SK-N-SH (cell line): ENCODE measurements at regions not wholly inside any gene's neighbourhood (a gene's known extent, or its start where the extent isn't known, plus 50 kb on each side); places are given as distances from the start of the nearest gene placed in this dataset.

Experiments
- CTCF ChIA-PET: fragments of 300-600, 350-600 bp; formaldehyde crosslinking; extraction: SDS; loops from one replicate; lab custom pipeline; 2021; lab: Yijun Ruan, JAX
- POLR2A ChIA-PET: fragments of 350-600 bp; sonication (Branson Sonifier 250); formaldehyde crosslinking; extraction: SDS; loops from one replicate; lab custom pipeline; 2020; ENCODE audit warnings: antibody characterized with exemption, inconsistent platforms; lab: Yijun Ruan, JAX
- DNase-seq: peaks from one replicate; pipeline ENCODE4 v3.0.0; 2012
- H2AFZ ChIP-seq: fragments of 200-600 bp; sonication (generic); 2 replicates; pipeline ENCODE4 v1.8.1; 2016; ENCODE audit warnings: antibody characterized with exemption, mild to moderate bottlenecking, low read depth
- H3F3A ChIP-seq: fragments of 200-600 bp; sonication (generic); replicated peaks from 2 replicates; pipeline ENCODE3; 2016; ENCODE audit warnings: antibody characterized with exemption, mild to moderate bottlenecking; ENCODE audit not compliant: insufficient read depth
- H3K27ac ChIP-seq, 2 experiments: fragments of 200-500 bp in 1 of 2; fragments of 200-600 bp in 1 of 2; sonication (Bioruptor generic) in 1 of 2; sonication (generic), shearing (Covaris generic) in 1 of 2; 2 replicates each; pipeline versions ENCODE4 v1.5.1 to v1.6.1; 2014 to 2016; ENCODE audit warnings: low read depth in 2 of 2, inconsistent platforms in 1 of 2, low read length in 1 of 2, mild to moderate bottlenecking in 1 of 2, mixed read lengths in 1 of 2
- H3K27me3 ChIP-seq: fragments of 200-600 bp; sonication (generic), shearing (Covaris generic); 2 replicates; pipeline ENCODE4 v1.6.1; 2016; ENCODE audit warnings: mixed run types; ENCODE audit not compliant: insufficient read depth
- H3K36me3 ChIP-seq, 2 experiments: fragments of 200-500 bp in 1 of 2; fragments of 200-600 bp in 1 of 2; sonication (Bioruptor generic) in 1 of 2; sonication (generic) in 1 of 2; replicated peaks in 1 of 2; 2 replicates each; pipeline versions ENCODE3 to v1.5.1; 2014 to 2016; ENCODE audit warnings: low read length in 1 of 2, mild to moderate bottlenecking in 1 of 2; ENCODE audit not compliant: insufficient read depth in 2 of 2, control insufficient read depth in 1 of 2
- H3K4me1 ChIP-seq, 2 experiments: fragments of 200-500 bp in 1 of 2; fragments of 200-600 bp in 1 of 2; sonication (Bioruptor generic) in 1 of 2; sonication (generic), shearing (Covaris generic) in 1 of 2; 2 replicates each; pipeline versions ENCODE4 v1.5.1 to v1.6.1; 2014 to 2016; ENCODE audit warnings: low read depth in 1 of 2, low read length in 1 of 2, mixed run types in 1 of 2; ENCODE audit not compliant: insufficient read depth in 2 of 2, control insufficient read depth in 1 of 2
- H3K4me2 ChIP-seq: fragments of 200-600 bp; sonication (generic), shearing (Covaris generic); 2 replicates; pipeline ENCODE4 v1.6.1; 2017; ENCODE audit warnings: mixed run types
- H3K4me3 ChIP-seq, 2 experiments: fragments of 200-500 bp in 1 of 2; fragments of 200-600 bp in 1 of 2; sonication (Bioruptor generic) in 1 of 2; sonication (generic), shearing (Covaris generic) in 1 of 2; 2 replicates each; pipeline versions ENCODE4 v1.5.1 to v1.8.1; 2014 to 2016; ENCODE audit warnings: low read depth in 2 of 2, inconsistent platforms in 1 of 2, low read length in 1 of 2, mild to moderate bottlenecking in 1 of 2, mixed read lengths in 1 of 2, moderate library complexity in 1 of 2
- H3K79me2 ChIP-seq: fragments of 200-600 bp; sonication (generic); 2 replicates; pipeline ENCODE4 v1.8.1; 2017; ENCODE audit warnings: mild to moderate bottlenecking; ENCODE audit not compliant: insufficient read depth
- H3K9ac ChIP-seq: fragments of 200-600 bp; sonication (generic); 2 replicates; pipeline ENCODE4 v1.6.1; 2017; ENCODE audit warnings: mixed run types
- H3K9me2 ChIP-seq: fragments of 200-600 bp; sonication (generic); 2 replicates; pipeline ENCODE4 v1.6.1; 2017; ENCODE audit warnings: mixed run types
- H3K9me3 ChIP-seq: fragments of 200-600 bp; sonication (generic); 2 replicates; pipeline ENCODE4 v1.6.1; 2017; ENCODE audit warnings: mixed run types, mild to moderate bottlenecking, moderate library complexity
- H4K20me1 ChIP-seq: fragments of 200-600 bp; sonication (generic); 2 replicates; pipeline ENCODE4 v1.6.1; 2017; ENCODE audit warnings: mild to moderate bottlenecking, mixed run types; ENCODE audit not compliant: insufficient read depth
- CHD2 ChIP-seq: fragments of 150-350 bp; IDR thresholded peaks from 2 replicates; pipeline ENCODE4 v1.6.1; 2018; ENCODE audit warnings: low read length; ENCODE audit not compliant: partially characterized antibody
- ELF1 ChIP-seq: IDR thresholded peaks from 2 replicates; pipeline ENCODE4 v1.4.0; 2012
- FOSL2 ChIP-seq: IDR thresholded peaks from 2 replicates; pipeline ENCODE4 v1.4.0; 2012; ENCODE audit warnings: low read depth, mild to moderate bottlenecking, moderate library complexity, borderline replicate concordance
- FOXJ3 ChIP-seq: sonication (generic); formaldehyde crosslinking; IDR thresholded peaks from 2 replicates; pipeline ENCODE4 v1.5.1; 2020; ENCODE audit warnings: mild to moderate bottlenecking, missing genetic modification reagents
- GABPA ChIP-seq: IDR thresholded peaks from 2 replicates; pipeline ENCODE4 v1.4.0; 2012; ENCODE audit warnings: low read depth, mild to moderate bottlenecking
- JUND ChIP-seq: IDR thresholded peaks from 2 replicates; pipeline ENCODE4 v1.4.0; 2012
- NRF1 ChIP-seq: IDR thresholded peaks from 2 replicates; pipeline ENCODE4 v1.6.1; 2012; ENCODE audit warnings: low read depth, mild to moderate bottlenecking, low read length
- POLR2AphosphoS5 ChIP-seq: IDR thresholded peaks from 2 replicates; pipeline ENCODE4 v1.6.1; 2012; ENCODE audit warnings: low read depth, low read length
- RAD21 ChIP-seq: IDR thresholded peaks from 2 replicates; pipeline ENCODE4 v1.6.1; 2012; ENCODE audit warnings: mild to moderate bottlenecking, low read length
- TAF1 ChIP-seq: IDR thresholded peaks from 2 replicates; pipeline ENCODE4 v1.6.1; 2012; ENCODE audit warnings: low read depth, mild to moderate bottlenecking, low read length, moderate library complexity, borderline replicate concordance
- TCF12 ChIP-seq: IDR thresholded peaks from 2 replicates; pipeline ENCODE4 v1.4.0; 2012
- WGBS: methylation state at CpG from one replicate; pipeline ENCODE4 v1.1.6; 2017; ENCODE audit warnings: low lambda C conversion rate; 5-methylcytosine and 5-hydroxymethylcytosine counted together
- TF ChIP-seq, protein P1 (sequence below): IDR thresholded peaks from 2 replicates; pipeline ENCODE4 v1.4.0; 2012; ENCODE audit warnings: low read depth
- TF ChIP-seq, protein P2 (sequence below): fragments of 200-600 bp; sonication (generic); IDR thresholded peaks from 2 replicates; pipeline ENCODE4 v1.6.1; 2017; ENCODE audit warnings: antibody characterized with exemption, mild to moderate bottlenecking, moderate library complexity
- TF ChIP-seq, protein P3 (sequence below): IDR thresholded peaks from 2 replicates; pipeline ENCODE4; 2012
- TF ChIP-seq, protein P4 (sequence below): fragments of 150-350 bp; IDR thresholded peaks from 2 replicates; pipeline ENCODE4 v1.6.1; 2017; ENCODE audit warnings: antibody characterized with exemption, low read length, low read depth, borderline replicate concordance

GRCh38 chr5:166062719-166063118 is 2228.7 kb upstream of the WWC1 start:
- Histone ChIP-seq H3K27me3 (no peaks in the 10 kb centered on the region), H3K9ac (no peak overlapping the region), H3K36me3 (no peaks in the 10 kb centered on the region), H3K4me2 (no peak overlapping the region), H3F3A (no peaks in the 10 kb centered on the region), H3K27ac (no peak overlapping the region), H3K4me1 (no peaks in the 10 kb centered on the region), H3K79me2 (no peaks in the 10 kb centered on the region), H2AFZ (no peak overlapping the region), H4K20me1 (no peaks in the 10 kb centered on the region), H3K9me2 (no peaks in the 10 kb centered on the region), H3K9me3 (no peaks in the 10 kb centered on the region), H3K4me3 (no peak overlapping the region)
- no peak for DNase-seq
- CTCF ChIA-PET, result no interaction called here
- POLR2A ChIA-PET, result no interaction called here
- no peak for TF ChIP-seq FOXJ3 (CRISPR knock-in tag)
- TF ChIP-seq, protein P1, sequence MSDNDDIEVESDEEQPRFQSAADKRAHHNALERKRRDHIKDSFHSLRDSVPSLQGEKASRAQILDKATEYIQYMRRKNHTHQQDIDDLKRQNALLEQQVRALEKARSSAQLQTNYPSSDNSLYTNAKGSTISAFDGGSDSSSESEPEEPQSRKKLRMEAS, result no peak
- no peak for TF ChIP-seq NRF1
- TF ChIP-seq GABPA, result no peak
- no peak for TF ChIP-seq TAF1
- no peak for TF ChIP-seq TCF12
- TF ChIP-seq, protein P2, sequence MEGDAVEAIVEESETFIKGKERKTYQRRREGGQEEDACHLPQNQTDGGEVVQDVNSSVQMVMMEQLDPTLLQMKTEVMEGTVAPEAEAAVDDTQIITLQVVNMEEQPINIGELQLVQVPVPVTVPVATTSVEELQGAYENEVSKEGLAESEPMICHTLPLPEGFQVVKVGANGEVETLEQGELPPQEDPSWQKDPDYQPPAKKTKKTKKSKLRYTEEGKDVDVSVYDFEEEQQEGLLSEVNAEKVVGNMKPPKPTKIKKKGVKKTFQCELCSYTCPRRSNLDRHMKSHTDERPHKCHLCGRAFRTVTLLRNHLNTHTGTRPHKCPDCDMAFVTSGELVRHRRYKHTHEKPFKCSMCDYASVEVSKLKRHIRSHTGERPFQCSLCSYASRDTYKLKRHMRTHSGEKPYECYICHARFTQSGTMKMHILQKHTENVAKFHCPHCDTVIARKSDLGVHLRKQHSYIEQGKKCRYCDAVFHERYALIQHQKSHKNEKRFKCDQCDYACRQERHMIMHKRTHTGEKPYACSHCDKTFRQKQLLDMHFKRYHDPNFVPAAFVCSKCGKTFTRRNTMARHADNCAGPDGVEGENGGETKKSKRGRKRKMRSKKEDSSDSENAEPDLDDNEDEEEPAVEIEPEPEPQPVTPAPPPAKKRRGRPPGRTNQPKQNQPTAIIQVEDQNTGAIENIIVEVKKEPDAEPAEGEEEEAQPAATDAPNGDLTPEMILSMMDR, result no peak
- TF ChIP-seq ELF1, result no peak
- TF ChIP-seq, protein P3, sequence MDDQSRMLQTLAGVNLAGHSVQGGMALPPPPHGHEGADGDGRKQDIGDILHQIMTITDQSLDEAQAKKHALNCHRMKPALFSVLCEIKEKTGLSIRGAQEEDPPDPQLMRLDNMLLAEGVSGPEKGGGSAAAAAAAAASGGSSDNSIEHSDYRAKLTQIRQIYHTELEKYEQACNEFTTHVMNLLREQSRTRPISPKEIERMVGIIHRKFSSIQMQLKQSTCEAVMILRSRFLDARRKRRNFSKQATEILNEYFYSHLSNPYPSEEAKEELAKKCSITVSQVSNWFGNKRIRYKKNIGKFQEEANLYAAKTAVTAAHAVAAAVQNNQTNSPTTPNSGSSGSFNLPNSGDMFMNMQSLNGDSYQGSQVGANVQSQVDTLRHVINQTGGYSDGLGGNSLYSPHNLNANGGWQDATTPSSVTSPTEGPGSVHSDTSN, result no peak

DNA sequence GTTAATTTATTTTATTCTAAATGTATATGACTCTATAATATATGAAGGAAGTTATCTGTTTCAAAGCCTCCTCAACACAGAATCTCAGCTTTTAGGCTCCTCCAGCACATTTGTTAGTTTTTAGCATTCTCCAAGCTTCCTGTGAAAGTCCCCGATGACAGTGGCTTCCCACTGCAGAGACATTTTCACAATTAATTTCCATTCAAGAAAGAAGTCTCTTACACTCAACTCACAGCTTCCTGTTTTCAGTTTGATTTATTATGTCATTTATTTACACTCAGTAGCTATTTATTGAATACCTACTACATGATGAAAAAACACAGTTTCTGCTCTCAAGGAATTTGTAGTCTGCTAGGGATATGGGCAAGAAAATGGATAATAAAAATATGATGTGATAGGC is 2228.2 kb upstream of the WWC1 start:
- no peaks in the 10 kb centered on the region for H3K79me2 ChIP-seq
- H3K4me3 ChIP-seq, result no peak overlapping the region
- H3K27me3 ChIP-seq, result no peaks in the 10 kb centered on the region
- CTCF ChIA-PET, result no interaction called here
- H2AFZ ChIP-seq, result no peak overlapping the region
- H3K4me2 ChIP-seq, result no peak overlapping the region
- 33% methylated on average over 1 of the region's 1 CpG for WGBS
- TF ChIP-seq, protein P4, sequence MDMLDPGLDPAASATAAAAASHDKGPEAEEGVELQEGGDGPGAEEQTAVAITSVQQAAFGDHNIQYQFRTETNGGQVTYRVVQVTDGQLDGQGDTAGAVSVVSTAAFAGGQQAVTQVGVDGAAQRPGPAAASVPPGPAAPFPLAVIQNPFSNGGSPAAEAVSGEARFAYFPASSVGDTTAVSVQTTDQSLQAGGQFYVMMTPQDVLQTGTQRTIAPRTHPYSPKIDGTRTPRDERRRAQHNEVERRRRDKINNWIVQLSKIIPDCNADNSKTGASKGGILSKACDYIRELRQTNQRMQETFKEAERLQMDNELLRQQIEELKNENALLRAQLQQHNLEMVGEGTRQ, result no peak
- no peak for TF ChIP-seq GABPA
- TF ChIP-seq, protein P3, result no peak
- TF ChIP-seq FOXJ3 (CRISPR knock-in tag), result no peak
- no peak for TF ChIP-seq POLR2AphosphoS5
- no peak for TF ChIP-seq RAD21
- TF ChIP-seq FOSL2, result no peak
- TF ChIP-seq CHD2, result no peak
- TF ChIP-seq JUND, result no peak
- H4K20me1 ChIP-seq, result no peaks in the 10 kb centered on the region
- no peaks in the 10 kb centered on the region for H3F3A ChIP-seq
- DNase-seq, result no peak
- no peaks in the 10 kb centered on the region for H3K9me3 ChIP-seq
- POLR2A ChIA-PET, result no interaction called here
- no peak overlapping the region for H3K9ac ChIP-seq
- no peaks in the 10 kb centered on the region for H3K36me3 ChIP-seq
- no peaks in the 10 kb centered on the region for H3K4me1 ChIP-seq
- H3K9me2 ChIP-seq, result no peaks in the 10 kb centered on the region
- H3K27ac ChIP-seq, result no peak overlapping the region
